ENCODE measurements at regions not wholly inside any gene's neighbourhood (a gene's known extent, or its start where the extent isn't known, plus 50 kb on each side); places are given as distances from the start of the nearest gene placed in this dataset.
"Not testable (repeated sequence)": the region's sequence is repeated elsewhere in the genome, so short reads cannot be mapped to it uniquely, and the experiment has no call there.

GRCh38 chr10:33967606-33968120 lies 633.2 kb upstream of the NRP1 start:
- Histone ChIP-seq H3K4me3 (no peak overlapping the region), H3K36me3 (no peaks in the 10 kb centered on the region), H3K9me3 (no peaks in the 10 kb centered on the region), H3K27ac (no peak overlapping the region), H3K27me3 (no peaks in the 10 kb centered on the region), H3K4me1 (no peaks in the 10 kb centered on the region)
- no peak for DNase-seq (ENCODE audit: low spot score)
- TF ChIP-seq, protein P1, sequence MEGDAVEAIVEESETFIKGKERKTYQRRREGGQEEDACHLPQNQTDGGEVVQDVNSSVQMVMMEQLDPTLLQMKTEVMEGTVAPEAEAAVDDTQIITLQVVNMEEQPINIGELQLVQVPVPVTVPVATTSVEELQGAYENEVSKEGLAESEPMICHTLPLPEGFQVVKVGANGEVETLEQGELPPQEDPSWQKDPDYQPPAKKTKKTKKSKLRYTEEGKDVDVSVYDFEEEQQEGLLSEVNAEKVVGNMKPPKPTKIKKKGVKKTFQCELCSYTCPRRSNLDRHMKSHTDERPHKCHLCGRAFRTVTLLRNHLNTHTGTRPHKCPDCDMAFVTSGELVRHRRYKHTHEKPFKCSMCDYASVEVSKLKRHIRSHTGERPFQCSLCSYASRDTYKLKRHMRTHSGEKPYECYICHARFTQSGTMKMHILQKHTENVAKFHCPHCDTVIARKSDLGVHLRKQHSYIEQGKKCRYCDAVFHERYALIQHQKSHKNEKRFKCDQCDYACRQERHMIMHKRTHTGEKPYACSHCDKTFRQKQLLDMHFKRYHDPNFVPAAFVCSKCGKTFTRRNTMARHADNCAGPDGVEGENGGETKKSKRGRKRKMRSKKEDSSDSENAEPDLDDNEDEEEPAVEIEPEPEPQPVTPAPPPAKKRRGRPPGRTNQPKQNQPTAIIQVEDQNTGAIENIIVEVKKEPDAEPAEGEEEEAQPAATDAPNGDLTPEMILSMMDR (IDR thresholded peaks at IDR 0.05), result no peak

DNA sequence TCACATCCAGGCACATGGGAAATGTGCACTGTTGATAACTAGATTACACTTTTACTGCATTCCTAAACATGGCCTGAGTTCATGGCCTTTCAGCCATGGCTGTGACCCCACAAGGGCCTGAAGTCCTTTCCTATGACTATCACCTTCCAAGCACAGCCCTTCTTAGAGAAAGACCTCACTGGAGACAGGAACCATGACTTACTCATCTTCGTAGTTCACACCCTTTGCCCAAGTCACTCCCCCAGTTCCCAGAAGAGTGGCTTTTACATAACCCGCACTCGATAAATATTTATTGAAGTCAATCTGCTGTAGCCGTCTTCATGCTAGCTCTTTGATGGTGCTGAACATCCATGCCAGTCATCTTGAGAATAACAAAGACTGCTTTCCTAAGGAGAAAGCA lies 632.5 kb upstream of the NRP1 start:
- no peak for DNase-seq (ENCODE audit: low spot score)
- H3K4me3 ChIP-seq, result no peak overlapping the region
- H3K9me3 ChIP-seq, result no peaks in the 10 kb centered on the region
- H3K27me3 ChIP-seq, result no peaks in the 10 kb centered on the region
- TF ChIP-seq, protein P1 (IDR thresholded peaks at IDR 0.05), result no peak
- H3K27ac ChIP-seq, result no peak overlapping the region
- H3K4me1 ChIP-seq, result no peaks in the 10 kb centered on the region
- H3K36me3 ChIP-seq, result no peaks in the 10 kb centered on the region

- DNase-seq (ENCODE audit: low spot score), result no peak
- TF ChIP-seq, protein P1 (IDR thresholded peaks at IDR 0.05), result no peak
- no peaks in the 10 kb centered on the region for H3K36me3 ChIP-seq
These were observed 631.5 kb upstream of the NRP1 start for GRCh38 chr10:33965795-33966581.

DNA sequence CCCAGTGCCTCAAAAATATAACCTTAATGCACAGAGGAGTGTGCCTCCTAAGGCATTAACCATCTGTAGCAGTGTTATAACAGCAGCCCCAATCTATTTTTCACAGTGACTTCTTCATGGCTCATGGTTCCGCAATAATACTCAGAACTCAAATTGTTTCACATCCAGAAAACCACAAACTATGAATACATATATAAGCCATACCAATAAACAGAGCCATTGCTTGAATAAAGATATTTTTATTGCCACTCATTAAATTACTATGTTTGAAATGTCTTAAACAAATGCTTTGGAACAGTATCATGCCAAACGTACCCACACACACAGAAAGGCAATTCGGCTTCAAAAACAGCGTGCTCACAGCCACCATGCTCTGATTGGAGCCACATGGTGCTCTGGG lies 629.3 kb upstream of the NRP1 start:
- Histone ChIP-seq H3K36me3 (no peaks in the 10 kb centered on the region), H3K4me1 (no peaks in the 10 kb centered on the region), H3K27ac (no peak overlapping the region), H3K27me3 (no peaks in the 10 kb centered on the region), H3K9me3 (no peaks in the 10 kb centered on the region), H3K4me3 (no peak overlapping the region)
- TF ChIP-seq, protein P1 (IDR thresholded peaks at IDR 0.05), result no peak
- DNase-seq (ENCODE audit: low spot score), result no peak

More at GRCh38 chr10:33965795-33966581, 631.5 kb upstream of the NRP1 start:
- no peaks in the 10 kb centered on the region for H3K4me1 ChIP-seq
- H3K9me3 ChIP-seq, result no peaks in the 10 kb centered on the region
- H3K4me3 ChIP-seq, result no peak overlapping the region
- H3K27me3 ChIP-seq, result no peaks in the 10 kb centered on the region
- H3K27ac ChIP-seq, result no peak overlapping the region

- H3K36me3 ChIP-seq, H3K4me3 ChIP-seq: not testable (repeated sequence)
These were observed 621.9 kb upstream of the NRP1 start for GRCh38 chr10:33956322-33956721.

DNA sequence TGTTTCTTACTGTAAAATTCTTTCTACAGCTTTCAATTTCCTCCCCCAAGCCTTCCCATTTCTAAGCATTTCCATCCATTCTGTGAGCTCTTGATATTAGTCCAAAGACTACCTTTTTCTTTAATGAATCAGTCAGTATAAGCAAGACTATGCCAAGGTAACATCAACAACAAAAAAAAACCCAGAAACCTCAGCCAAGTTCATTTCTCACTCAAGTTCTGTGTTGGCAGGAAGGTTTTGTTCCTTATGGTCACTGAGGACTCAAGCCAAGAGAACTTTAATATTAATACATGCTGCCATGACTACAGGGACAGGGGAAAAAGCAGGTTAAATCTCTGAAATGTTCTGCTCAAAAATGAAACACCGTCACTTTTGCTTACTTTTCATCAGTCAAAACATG lies 621.2 kb upstream of the NRP1 start:
- Histone ChIP-seq H3K27me3 (no peaks in the 10 kb centered on the region), H3K36me3 (no peaks in the 10 kb centered on the region), H3K27ac (no peak overlapping the region), H3K4me1 (no peaks in the 10 kb centered on the region), H3K9me3 (no peaks in the 10 kb centered on the region), H3K4me3 (no peak overlapping the region)
- DNase-seq (ENCODE audit: low spot score), result no peak
- TF ChIP-seq, protein P1 (IDR thresholded peaks at IDR 0.05), result no peak

More at GRCh38 chr10:33956322-33956721, 621.9 kb upstream of the NRP1 start:
- not testable (repeated sequence) for H3K27ac ChIP-seq; H3K9me3 ChIP-seq; H3K4me1 ChIP-seq; DNase-seq (ENCODE audit: low spot score); H3K27me3 ChIP-seq

Data from right atrium auricular region (tissue), 2 donors.